H1 (cell line): ENCODE measurements at regions not wholly inside any gene's neighbourhood (a gene's known extent, or its start where the extent isn't known, plus 50 kb on each side); places are given as distances from the start of the nearest gene placed in this dataset.

ENCODE experiments used
- CTCF ChIA-PET: fragments of 300-600 bp; sonication (Branson Sonifier 250); formaldehyde crosslinking; loops from one replicate; lab custom pipeline; 2021; ENCODE audit not compliant: partially characterized antibody; lab: Charles Lee
- POLR2A ChIA-PET: fragments of 300-600 bp; sonication (Branson Sonifier 250); formaldehyde crosslinking; loops from one replicate; lab custom pipeline; 2021; ENCODE audit warnings: inconsistent platforms; ENCODE audit not compliant: partially characterized antibody; lab: Charles Lee
- DNase-seq, 2 experiments: peaks; one replicate each; pipeline versions ENCODE4 v3.0.0 to v3.0.0-alpha.2; 2010 to 2022; ENCODE audit warnings: low spot score in 2 of 2, low read depth in 1 of 2, mixed read lengths in 1 of 2
- FAIRE-seq: peaks from 2 replicates; lab custom pipeline; 2011; peaks lifted over from hg19 to GRCh38; lab: Jason Lieb, UNC
- H2AFZ ChIP-seq: 2 replicates; pipeline ENCODE4 v1.8.1; 2012; ENCODE audit warnings: low read length, inconsistent platforms
- H2AK5ac ChIP-seq: 2 replicates; pipeline ENCODE4 v1.6.1; 2013; ENCODE audit warnings: low read depth, low read length
- H2BK120ac ChIP-seq: replicated peaks from 2 replicates; pipeline ENCODE3; 2013; ENCODE audit warnings: low read depth, low read length, inconsistent platforms
- H2BK12ac ChIP-seq: 2 replicates; pipeline ENCODE4 v1.6.1; 2013; ENCODE audit warnings: low read depth, low read length
- H2BK15ac ChIP-seq: 2 replicates; pipeline ENCODE4 v1.6.1; 2013; ENCODE audit warnings: low read length
- H2BK20ac ChIP-seq: 2 replicates; pipeline ENCODE4 v1.6.1; 2013; ENCODE audit warnings: low read length
- H2BK5ac ChIP-seq: 2 replicates; pipeline ENCODE4 v1.6.1; 2013; ENCODE audit warnings: low read depth, low read length
- H3K14ac ChIP-seq: 2 replicates; pipeline ENCODE4 v1.6.1; 2013; ENCODE audit warnings: inconsistent platforms; ENCODE audit not compliant: insufficient read length
- H3K18ac ChIP-seq: 2 replicates; pipeline ENCODE4 v1.6.1; 2013; ENCODE audit warnings: low read length; ENCODE audit errors: extremely low read depth
- H3K23ac ChIP-seq: 2 replicates; pipeline ENCODE4 v1.6.1; 2013; ENCODE audit warnings: inconsistent platforms; ENCODE audit not compliant: insufficient read length
- H3K23me2 ChIP-seq: 2 replicates; pipeline ENCODE4 v1.6.1; 2013; ENCODE audit warnings: low read depth, low read length
- H3K27ac ChIP-seq: 2 replicates; pipeline ENCODE4 v1.6.1; 2011; ENCODE audit warnings: low read depth, low read length, inconsistent platforms
- H3K27me3 ChIP-seq, 4 experiments: replicated peaks in 1 of 4; 1 replicate in 1 of 4; 2 replicates in 3 of 4; pipeline versions ENCODE4 v1.6.1 to v1.8.1; 2011 to 2013; ENCODE audit warnings: low read length in 3 of 4, mild to moderate bottlenecking in 3 of 4, inconsistent platforms in 2 of 4, mixed read lengths in 2 of 4, moderate library complexity in 1 of 4; ENCODE audit not compliant: control insufficient read depth in 3 of 4, insufficient read depth in 3 of 4; ENCODE audit errors: extremely low read depth in 1 of 4
- H3K36me3 ChIP-seq, 4 experiments: 2 replicates each; pipeline versions ENCODE4 v1.6.1 to v1.8.1; 2011 to 2013; ENCODE audit warnings: mild to moderate bottlenecking in 4 of 4, low read length in 3 of 4, moderate library complexity in 2 of 4, control low read depth in 1 of 4, inconsistent platforms in 1 of 4; ENCODE audit not compliant: insufficient read depth in 4 of 4, control insufficient read depth in 2 of 4
- H3K4ac ChIP-seq: replicated peaks from 2 replicates; pipeline ENCODE3; 2013; ENCODE audit warnings: low read length, low read depth, mixed read lengths, inconsistent platforms; ENCODE audit not compliant: insufficient read length
- H3K4me1 ChIP-seq, 4 experiments: replicated peaks in 1 of 4; 1 replicate in 1 of 4; 2 replicates in 3 of 4; pipeline versions ENCODE4 v1.6.1 to v1.8.1; 2011 to 2013; ENCODE audit warnings: low read length in 3 of 4, inconsistent platforms in 2 of 4, mixed read lengths in 1 of 4; ENCODE audit not compliant: insufficient read depth in 4 of 4, control insufficient read depth in 3 of 4
- H3K4me2 ChIP-seq, 2 experiments: 2 replicates each; pipeline versions ENCODE4 v1.6.1 to v1.8.1; 2011 to 2013; ENCODE audit warnings: low read depth in 2 of 2, low read length in 2 of 2, control low read depth in 1 of 2, inconsistent platforms in 1 of 2, mild to moderate bottlenecking in 1 of 2; ENCODE audit not compliant: insufficient read depth in 1 of 2
- H3K4me3 ChIP-seq, 4 experiments: fragments of 200-600, 300-600 bp in 1 of 4; sonication (generic), shearing (Covaris generic), sonication (Bioruptor Twin) in 1 of 4; 2 replicates each; pipeline versions ENCODE4 v1.5.1 to v1.8.1; 2011 to 2016; ENCODE audit warnings: low read length in 4 of 4, low read depth in 3 of 4, control low read depth in 2 of 4, inconsistent platforms in 2 of 4, mild to moderate bottlenecking in 2 of 4, mixed read lengths in 1 of 4, moderate library complexity in 1 of 4; ENCODE audit not compliant: insufficient read depth in 2 of 4; ENCODE audit errors: extremely low read depth in 1 of 4
- H3K56ac ChIP-seq: replicated peaks from 2 replicates; pipeline ENCODE3; 2013; ENCODE audit warnings: low read depth, mild to moderate bottlenecking, mixed read lengths, low read length, inconsistent platforms; ENCODE audit not compliant: insufficient read length
- H3K79me1 ChIP-seq: 2 replicates; pipeline ENCODE4 v1.6.1; 2013; ENCODE audit warnings: low read depth, low read length, control low read depth
- H3K79me2 ChIP-seq, 2 experiments: 2 replicates each; pipeline versions ENCODE4 v1.6.1 to v1.8.1; 2012 to 2013; ENCODE audit warnings: low read length in 2 of 2, mild to moderate bottlenecking in 2 of 2, inconsistent platforms in 1 of 2; ENCODE audit not compliant: insufficient read depth in 2 of 2, control insufficient read depth in 1 of 2
- H3K9ac ChIP-seq, 4 experiments: replicated peaks in 1 of 4; 1 replicate in 1 of 4; 2 replicates in 3 of 4; pipeline versions ENCODE4 v1.6.1 to v1.8.1; 2011 to 2013; ENCODE audit warnings: low read depth in 3 of 4, low read length in 3 of 4, control low read depth in 2 of 4, mild to moderate bottlenecking in 2 of 4, moderate library complexity in 2 of 4, inconsistent platforms in 1 of 4; ENCODE audit errors: extremely low read depth in 1 of 4
- H3K9me3 ChIP-seq, 2 experiments: 2 replicates each; pipeline versions ENCODE4 v1.6.1 to v1.8.1; 2012 to 2013; ENCODE audit warnings: mild to moderate bottlenecking in 2 of 2, moderate library complexity in 2 of 2, control low read depth in 1 of 2, inconsistent platforms in 1 of 2, low read depth in 1 of 2, low read length in 1 of 2, mixed read lengths in 1 of 2; ENCODE audit not compliant: insufficient read depth in 2 of 2
- H4K20me1 ChIP-seq, 2 experiments: replicated peaks in 1 of 2; 2 replicates each; pipeline versions ENCODE3 to v1.8.1; 2011 to 2013; ENCODE audit warnings: inconsistent platforms in 2 of 2, low read length in 2 of 2, mild to moderate bottlenecking in 1 of 2; ENCODE audit not compliant: insufficient read depth in 2 of 2, control insufficient read depth in 1 of 2
- H4K5ac ChIP-seq: 2 replicates; pipeline ENCODE4 v1.6.1; 2013; ENCODE audit warnings: low read length, low read depth, mixed read lengths, inconsistent platforms; ENCODE audit not compliant: insufficient read length
- H4K8ac ChIP-seq: 2 replicates; pipeline ENCODE4 v1.8.0; 2013; ENCODE audit warnings: mild to moderate bottlenecking, moderate library complexity, low read length, inconsistent platforms; ENCODE audit not compliant: insufficient read depth; ENCODE audit errors: extremely low read depth
- H4K91ac ChIP-seq: replicated peaks from 2 replicates; pipeline ENCODE3; 2013; ENCODE audit warnings: low read length, mixed read lengths, inconsistent platforms; ENCODE audit not compliant: insufficient read length
- E2F6 ChIP-seq: IDR thresholded peaks from 2 replicates; pipeline ENCODE4 v1.6.1; 2012; ENCODE audit warnings: inconsistent platforms
- SAP30 ChIP-seq: fragments of 300-600 bp; sonication (generic); IDR thresholded peaks from 2 replicates; pipeline ENCODE4 v1.7.1; 2012; ENCODE audit warnings: low read length, moderate library complexity, mild to moderate bottlenecking, inconsistent platforms; ENCODE audit not compliant: insufficient read depth, insufficient replicate concordance
- WGBS, 2 experiments: shearing (Covaris generic) in 1 of 2; methylation state at CpG; one replicate each; pipeline versions ENCODE4 v1.1.6 to v1.1.7; 2013 to 2015; ENCODE audit warnings: low lambda C conversion rate in 2 of 2, mixed read lengths in 2 of 2, inconsistent platforms in 1 of 2, low coverage in 1 of 2, missing lambda C conversion rate in 1 of 2; ENCODE audit not compliant: insufficient replicate concordance in 2 of 2, insufficient coverage in 1 of 2, insufficient read length in 1 of 2; ENCODE audit errors: extremely low coverage in 1 of 2, missing lambda C conversion rate in 1 of 2; 5-methylcytosine and 5-hydroxymethylcytosine counted together

- CTCF ChIA-PET = no interaction called here
- Histone ChIP-seq H3K4me3 (no peak overlapping the region), H3K27me3 (no peaks in the 10 kb centered on the region), H3K4me2 (no peak overlapping the region), H2BK20ac (no peak overlapping the region), H4K5ac (no peak overlapping the region), H2BK120ac (no peak overlapping the region), H3K23me2 (no peaks in the 10 kb centered on the region; the same call in 1 of the 2 replicates), H4K8ac (no peak overlapping the region), H4K20me1 (no peaks in the 10 kb centered on the region), H2AFZ (no peak overlapping the region), H3K56ac (no peak overlapping the region), H3K27ac (no peak overlapping the region), H3K79me1 (no peaks in the 10 kb centered on the region), H2AK5ac (no peak overlapping the region), H3K4me1 (no peaks in the 10 kb centered on the region), H3K79me2 (no peaks in the 10 kb centered on the region), H3K9ac (no peak overlapping the region), H2BK12ac (no peak overlapping the region), H3K9me3 (no peaks in the 10 kb centered on the region), H3K36me3 (no peaks in the 10 kb centered on the region), H4K91ac (no peak overlapping the region), H2BK15ac (no peak overlapping the region), H3K4ac (no peak overlapping the region), H3K14ac (no peak overlapping the region), H3K23ac (no peak overlapping the region), H2BK5ac (no peak overlapping the region), H3K18ac (no peak overlapping the region)
- no peak for DNase-seq
- WGBS, 2 experiments = 86% methylated on average over 3 of the region's 3 CpGs; no CpG with 5 or more reads in 1 of the 2 experiments
- POLR2A ChIA-PET = no interaction called here
- TF ChIP-seq E2F6 (no peak), SAP30 (no peak)
- FAIRE-seq = no peak
Measured at GRCh38 chr16:63850979-63851378, 1270.9 kb downstream of the CDH11 start.
